NK-92 treated with Interleukin-12 subunit alpha and Interleukin-12 subunit beta, amount 100 ng/mL, for 24 hours (cell line): ENCODE measurements at regions not wholly inside any gene's neighbourhood (a gene's known extent, or its start where the extent isn't known, plus 50 kb on each side); places are given as distances from the start of the nearest gene placed in this dataset.

Experiments used
- DNase-seq: peaks from one replicate; lab custom pipeline; 2025; lab: John Stamatoyannopoulos, UW

GRCh38 chr10:98332623-98333269 is 64.8 kb upstream of the LOXL4 start:
- DNase-seq, result no peak

GRCh38 chr10:98331885-98332284 is 63.9 kb upstream of the LOXL4 start:
- DNase-seq, result no peak

- no peak for DNase-seq
Measured at GRCh38 chr10:98330987-98331386, 63.0 kb upstream of the LOXL4 start.

- DNase-seq, result no peak
Measured at GRCh38 chr10:98328640-98329039, 60.6 kb upstream of the LOXL4 start.

GRCh38 chr10:98328163-98328562 is 60.2 kb upstream of the LOXL4 start:
- no peak for DNase-seq

- no peak for DNase-seq
Measured at GRCh38 chr10:98326621-98327027, 58.6 kb upstream of the LOXL4 start.

- DNase-seq, result peak; percentile 45
Measured at GRCh38 chr10:98323221-98324164, 55.5 kb upstream of the LOXL4 start.

- no peak for DNase-seq
Measured at GRCh38 chr10:98321186-98321780, 53.3 kb upstream of the LOXL4 start.

GRCh38 chr10:98320486-98321185 is 52.6 kb upstream of the LOXL4 start:
- DNase-seq, result no peak

- DNase-seq, result no peak
Measured at GRCh38 chr10:98318861-98319260, 50.9 kb upstream of the LOXL4 start.
